Stomach (tissue), 8 donors: ENCODE measurements at regions not wholly inside any gene's neighbourhood (a gene's known extent, or its start where the extent isn't known, plus 50 kb on each side); places are given as distances from the start of the nearest gene placed in this dataset.

ENCODE experiments used
- DNase-seq, 2 donors: peaks; one replicate each; pipeline versions ENCODE4 v3.0.0 to v3.0.0-alpha.2; 2013 to 2019
- H3K27ac ChIP-seq, 5 donors: fragments of 200-600 bp in 4 of 5; sonication (generic) in 4 of 5; one replicate each; pipeline ENCODE4 v1.5.1; 2013 to 2019; ENCODE audit warnings: mild to moderate bottlenecking in 1 of 5, moderate library complexity in 1 of 5
- H3K27me3 ChIP-seq, 3 donors: fragments of 200-600 bp; sonication (generic); one replicate each; pipeline ENCODE4 v1.5.1; 2017 to 2019; ENCODE audit warnings: mixed run types in 1 of 3
- H3K36me3 ChIP-seq, 4 donors: fragments of 200-600 bp; sonication (generic); 1 replicate in 3 of 4; 2 replicates in 1 of 4; pipeline ENCODE4 v1.5.1; 2016 to 2019
- H3K4me1 ChIP-seq, 4 donors: fragments of 200-600 bp; sonication (generic); one replicate each; pipeline ENCODE4 v1.5.1; 2016 to 2019
- H3K4me3 ChIP-seq, 4 donors: fragments of 200-600 bp; sonication (generic) in 3 of 4; one replicate each; pipeline ENCODE4 v1.5.1; 2016 to 2019; ENCODE audit warnings: mild to moderate bottlenecking in 1 of 4
- H3K9me3 ChIP-seq, 4 donors: fragments of 200-600 bp; sonication (generic); one replicate each; pipeline ENCODE4 v1.5.1; 2016 to 2019
- EP300 ChIP-seq: sonication (generic); formaldehyde crosslinking; IDR thresholded peaks from one replicate; pipeline ENCODE4 v1.6.1; 2017; ENCODE audit warnings: antibody characterized with exemption
- POLR2A ChIP-seq, 4 donors: fragments of 450-650 bp; IDR thresholded peaks; one replicate each; pipeline ENCODE4 v1.6.1; 2016; ENCODE audit warnings: antibody characterized with exemption in 4 of 4, control low read depth in 2 of 4, mild to moderate bottlenecking in 1 of 4, moderate library complexity in 1 of 4
- POLR2AphosphoS5 ChIP-seq, 3 donors: sonication (generic); formaldehyde crosslinking; IDR thresholded peaks; one replicate each; pipeline ENCODE4 v1.6.1; 2016; ENCODE audit warnings: antibody characterized with exemption in 3 of 3
- WGBS, 5 donors: extraction: QIAGEN DNeasy Blood & Tissue Kit in 3 of 5; methylation state at CpG; one replicate each; pipeline versions ENCODE4 v1.1.5 to v1.1.7; 2013 to 2018; 5-methylcytosine and 5-hydroxymethylcytosine counted together
- intact Hi-C: fragments of 100-400 bp; cut with DNase I; formaldehyde crosslinking; loops from one replicate; pipeline ENCODE4 v1.15.1; 2023; ENCODE audit warnings: low total_unique reads
- TF ChIP-seq, protein P1 (sequence below), 7 experiments: fragments of 450-650 bp in 4 of 7; fragments of 200-600 bp in 3 of 7; sonication (generic) in 3 of 7; IDR thresholded peaks; one replicate each; pipeline ENCODE4 v1.5.1; 2016 to 2019; ENCODE audit warnings: antibody characterized with exemption in 7 of 7, control low read depth in 2 of 7, mild to moderate bottlenecking in 1 of 7
- donor health status: healthy with polysubstance abuse.
- donor health status: Bipolar disorder and iron deficiency.
- donor health status: healthy.

GRCh38 chr6:54440549-54440948, 132.3 kb downstream of the TINAG start:
- TF ChIP-seq POLR2A (IDR thresholded peaks at IDR 0.05) = no peak
- no peak for TF ChIP-seq EP300
- TF ChIP-seq POLR2AphosphoS5 (IDR thresholded peaks at IDR 0.05) = no peak
- TF ChIP-seq, protein P1, sequence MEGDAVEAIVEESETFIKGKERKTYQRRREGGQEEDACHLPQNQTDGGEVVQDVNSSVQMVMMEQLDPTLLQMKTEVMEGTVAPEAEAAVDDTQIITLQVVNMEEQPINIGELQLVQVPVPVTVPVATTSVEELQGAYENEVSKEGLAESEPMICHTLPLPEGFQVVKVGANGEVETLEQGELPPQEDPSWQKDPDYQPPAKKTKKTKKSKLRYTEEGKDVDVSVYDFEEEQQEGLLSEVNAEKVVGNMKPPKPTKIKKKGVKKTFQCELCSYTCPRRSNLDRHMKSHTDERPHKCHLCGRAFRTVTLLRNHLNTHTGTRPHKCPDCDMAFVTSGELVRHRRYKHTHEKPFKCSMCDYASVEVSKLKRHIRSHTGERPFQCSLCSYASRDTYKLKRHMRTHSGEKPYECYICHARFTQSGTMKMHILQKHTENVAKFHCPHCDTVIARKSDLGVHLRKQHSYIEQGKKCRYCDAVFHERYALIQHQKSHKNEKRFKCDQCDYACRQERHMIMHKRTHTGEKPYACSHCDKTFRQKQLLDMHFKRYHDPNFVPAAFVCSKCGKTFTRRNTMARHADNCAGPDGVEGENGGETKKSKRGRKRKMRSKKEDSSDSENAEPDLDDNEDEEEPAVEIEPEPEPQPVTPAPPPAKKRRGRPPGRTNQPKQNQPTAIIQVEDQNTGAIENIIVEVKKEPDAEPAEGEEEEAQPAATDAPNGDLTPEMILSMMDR (IDR thresholded peaks at IDR 0.05) = no peak
- intact Hi-C loops = no loop called here
- no peak overlapping the region for H3K27ac ChIP-seq
- no peaks in the 10 kb centered on the region for H3K36me3 ChIP-seq
- no peaks in the 10 kb centered on the region for H3K4me1 ChIP-seq
- DNase-seq = no peak
- WGBS, 5 donors = 79 to 93% (median 90%) methylated on average over 2 of the region's 2 CpGs
- H3K4me3 ChIP-seq = no peak overlapping the region
- H3K9me3 ChIP-seq = peaks cover 0 to 8% (median 0%) of the 10 kb centered on the region in 4 donors
- no peaks in the 10 kb centered on the region for H3K27me3 ChIP-seq

DNA sequence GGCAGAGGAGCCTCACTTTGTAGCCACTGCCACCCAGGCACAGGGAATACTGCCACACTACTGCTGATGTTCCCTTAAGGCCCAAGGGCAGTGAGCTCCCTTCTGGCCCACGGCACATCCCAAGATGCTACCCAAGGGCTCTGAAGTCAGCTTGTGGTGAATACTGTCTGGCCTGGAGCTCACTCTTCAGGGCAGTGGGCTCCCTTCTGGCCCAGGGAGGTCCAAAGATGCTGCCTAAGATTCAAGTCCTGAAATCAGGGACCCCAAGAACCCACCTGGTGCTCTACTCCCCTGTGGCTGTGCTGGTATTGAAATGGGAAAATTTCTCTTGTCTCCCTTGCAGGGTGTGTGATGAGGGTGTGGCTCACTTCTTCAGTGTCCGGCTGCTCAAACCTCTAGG, 132.8 kb downstream of the TINAG start:
- Histone ChIP-seq H3K27ac (no peak overlapping the region), H3K36me3 (no peaks in the 10 kb centered on the region), H3K4me3 (no peak overlapping the region), H3K9me3 (peaks cover 0 to 8% (median 0%) of the 10 kb centered on the region in 4 donors), H3K27me3 (no peaks in the 10 kb centered on the region), H3K4me1 (no peaks in the 10 kb centered on the region)
- DNase-seq = no peak
- TF ChIP-seq EP300 = no peak
- no peak for TF ChIP-seq POLR2A (IDR thresholded peaks at IDR 0.05)
- TF ChIP-seq, protein P1 (IDR thresholded peaks at IDR 0.05) = no peak
- no peak for TF ChIP-seq POLR2AphosphoS5 (IDR thresholded peaks at IDR 0.05)
- intact Hi-C loops = no loop called here
- WGBS, 5 donors = 83 to 95% (median 91%) methylated on average over 1 to 2 of the region's 2 CpGs

- H3K36me3 ChIP-seq = no peaks in the 10 kb centered on the region
- DNase-seq = no peak
- H3K4me3 ChIP-seq = no peak overlapping the region
- 79 to 86% (median 85%) methylated on average over 7 of the region's 7 CpGs for WGBS, 5 donors
- TF ChIP-seq POLR2A (IDR thresholded peaks at IDR 0.05) (no peak), POLR2AphosphoS5 (IDR thresholded peaks at IDR 0.05) (no peak), EP300 (no peak)
- TF ChIP-seq, protein P1 (IDR thresholded peaks at IDR 0.05) = no peak
- H3K9me3 ChIP-seq = peaks cover 0 to 8% (median 0%) of the 10 kb centered on the region in 4 donors
- intact Hi-C loops = no loop called here
- H3K27me3 ChIP-seq = no peaks in the 10 kb centered on the region
- no peaks in the 10 kb centered on the region for H3K4me1 ChIP-seq
- H3K27ac ChIP-seq = no peak overlapping the region
Measured at GRCh38 chr6:54441687-54442248, 133.5 kb downstream of the TINAG start.

- no peak overlapping the region for H3K4me3 ChIP-seq
- no peak for DNase-seq
- intact Hi-C loops = no loop called here
- H3K36me3 ChIP-seq = no peaks in the 10 kb centered on the region
- H3K27me3 ChIP-seq = no peaks in the 10 kb centered on the region
- no peaks in the 10 kb centered on the region for H3K4me1 ChIP-seq
- H3K9me3 ChIP-seq = peaks cover 0 to 8% (median 0%) of the 10 kb centered on the region in 4 donors
- TF ChIP-seq POLR2A (IDR thresholded peaks at IDR 0.05) (no peak), POLR2AphosphoS5 (IDR thresholded peaks at IDR 0.05) (no peak), EP300 (no peak)
- TF ChIP-seq, protein P1 (IDR thresholded peaks at IDR 0.05) = no peak
- no peak overlapping the region for H3K27ac ChIP-seq
Measured at GRCh38 chr6:54445207-54445606, 137.0 kb downstream of the TINAG start.
